SK-N-SH treated with all-trans-retinoic acid at 6 μM for 48 hours (cell line): ENCODE measurements at regions not wholly inside any gene's neighbourhood (a gene's known extent, or its start where the extent isn't known, plus 50 kb on each side); places are given as distances from the start of the nearest gene placed in this dataset.

Source experiments
- OSR1 ChIP-seq: fragments of 250-450 bp; sonication (Bioruptor Pico); IDR thresholded peaks from 2 replicates; pipeline ENCODE4 v1.8.0; 2022; ENCODE audit warnings: moderate library complexity, mild to moderate bottlenecking, inconsistent platforms
- PATZ1 ChIP-seq: fragments of 250-450 bp; sonication (Bioruptor Pico); IDR thresholded peaks from 2 replicates; pipeline ENCODE4 v1.8.0; 2020; ENCODE audit warnings: mild to moderate bottlenecking, moderate library complexity, borderline replicate concordance
- SNAI2 ChIP-seq: fragments of 250-450 bp; sonication (Bioruptor Pico); IDR thresholded peaks from 2 replicates; pipeline ENCODE4 v1.5.0; 2020; ENCODE audit warnings: mild to moderate bottlenecking, moderate library complexity
- TSHZ2 ChIP-seq: fragments of 250-450 bp; sonication (Bioruptor Pico); IDR thresholded peaks from 2 replicates; pipeline ENCODE4 v1.5.0; 2020; ENCODE audit warnings: mild to moderate bottlenecking, moderate library complexity
- ZFP3 ChIP-seq: fragments of 250-450 bp; sonication (Bioruptor Pico); IDR thresholded peaks from 2 replicates; pipeline ENCODE4 v1.5.0; 2020; ENCODE audit warnings: mild to moderate bottlenecking, moderate library complexity
- ZNF565 ChIP-seq: fragments of 450-650 bp; formaldehyde crosslinking; conservative IDR thresholded peaks from 2 replicates; pipeline ENCODE4 v1.5.0; 2020; ENCODE audit warnings: low read depth, mild to moderate bottlenecking, moderate library complexity

DNA sequence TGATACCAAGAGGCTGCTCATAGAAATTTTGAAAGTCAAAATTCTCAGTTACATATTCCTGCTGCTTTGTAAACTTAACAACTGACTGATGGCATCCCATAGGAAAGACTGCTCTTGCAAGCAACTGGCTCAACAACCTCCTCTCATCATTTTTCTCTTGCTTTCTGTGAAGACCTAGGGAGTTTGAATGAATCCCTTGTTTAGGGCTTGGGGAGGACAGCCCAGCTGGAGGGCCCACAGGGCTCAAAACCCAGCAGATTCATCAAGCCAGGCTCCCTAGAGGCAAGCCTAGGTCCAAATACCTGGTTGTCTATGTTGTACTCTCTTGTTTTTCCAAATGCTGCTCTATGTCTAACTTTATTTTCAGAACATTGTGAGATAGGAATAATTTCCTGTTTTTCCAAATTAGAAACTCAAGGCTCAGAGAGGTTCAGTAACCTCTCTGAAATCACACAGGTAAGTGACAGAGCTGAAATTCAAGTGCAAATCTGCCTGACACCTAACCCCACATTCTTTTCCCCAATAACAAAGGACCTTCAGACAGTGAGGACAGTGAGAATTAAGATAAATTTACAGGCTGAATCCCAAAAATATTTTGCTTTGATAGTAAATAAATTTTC, 558.9 kb upstream of the KLF4 start:
- TF ChIP-seq ZFP3 (CRISPR knock-in tag): no peak
- no peak for TF ChIP-seq TSHZ2 (CRISPR knock-in tag)
- TF ChIP-seq ZNF565 (CRISPR knock-in tag): no peak
- TF ChIP-seq OSR1: no peak
- TF ChIP-seq PATZ1: no peak
- no peak for TF ChIP-seq SNAI2 (CRISPR knock-in tag)
